ENCODE measurements at regions not wholly inside any gene's neighbourhood (a gene's known extent, or its start where the extent isn't known, plus 50 kb on each side); places are given as distances from the start of the nearest gene placed in this dataset.

- no peak for TF ChIP-seq CTCF (IDR thresholded peaks at IDR 0.05)
- no peak for TF ChIP-seq POLR2A (IDR thresholded peaks at IDR 0.05)
Observed at GRCh38 chr7:113504142-113504541, 385.8 kb upstream of the SMIM30 start.

Data from esophagus squamous epithelium (tissue), 4 donors.